22Rv1 (cell line): ENCODE measurements at regions not wholly inside any gene's neighbourhood (a gene's known extent, or its start where the extent isn't known, plus 50 kb on each side); places are given as distances from the start of the nearest gene placed in this dataset.

Experiments
- ZFX ChIP-seq: fragments of 450-650 bp; IDR thresholded peaks from 2 replicates; pipeline ENCODE4 v1.6.1; 2017; ENCODE audit warnings: antibody characterized with exemption, borderline replicate concordance
- TF ChIP-seq, protein P1 (sequence below): fragments of 450-650 bp; IDR thresholded peaks from 2 replicates; pipeline ENCODE4 v1.5.1; 2017; ENCODE audit warnings: mild to moderate bottlenecking

- TF ChIP-seq, protein P1, sequence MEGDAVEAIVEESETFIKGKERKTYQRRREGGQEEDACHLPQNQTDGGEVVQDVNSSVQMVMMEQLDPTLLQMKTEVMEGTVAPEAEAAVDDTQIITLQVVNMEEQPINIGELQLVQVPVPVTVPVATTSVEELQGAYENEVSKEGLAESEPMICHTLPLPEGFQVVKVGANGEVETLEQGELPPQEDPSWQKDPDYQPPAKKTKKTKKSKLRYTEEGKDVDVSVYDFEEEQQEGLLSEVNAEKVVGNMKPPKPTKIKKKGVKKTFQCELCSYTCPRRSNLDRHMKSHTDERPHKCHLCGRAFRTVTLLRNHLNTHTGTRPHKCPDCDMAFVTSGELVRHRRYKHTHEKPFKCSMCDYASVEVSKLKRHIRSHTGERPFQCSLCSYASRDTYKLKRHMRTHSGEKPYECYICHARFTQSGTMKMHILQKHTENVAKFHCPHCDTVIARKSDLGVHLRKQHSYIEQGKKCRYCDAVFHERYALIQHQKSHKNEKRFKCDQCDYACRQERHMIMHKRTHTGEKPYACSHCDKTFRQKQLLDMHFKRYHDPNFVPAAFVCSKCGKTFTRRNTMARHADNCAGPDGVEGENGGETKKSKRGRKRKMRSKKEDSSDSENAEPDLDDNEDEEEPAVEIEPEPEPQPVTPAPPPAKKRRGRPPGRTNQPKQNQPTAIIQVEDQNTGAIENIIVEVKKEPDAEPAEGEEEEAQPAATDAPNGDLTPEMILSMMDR: no peak
- no peak for TF ChIP-seq ZFX
These were observed 134.0 kb downstream of the QRSL1 start for GRCh38 chr6:106763361-106763760.
